ENCODE measurements at regions not wholly inside any gene's neighbourhood (a gene's known extent, or its start where the extent isn't known, plus 50 kb on each side); places are given as distances from the start of the nearest gene placed in this dataset.

- intact Hi-C loops (cut with DNase I; ENCODE audit: low total_unique reads): no loop called here
- TF ChIP-seq CTCF (IDR thresholded peaks at IDR 0.05): no peak
- DNase-seq: no peak
- no peak overlapping the region for H3K27ac ChIP-seq
- H3K4me1 ChIP-seq: no peaks in the 10 kb centered on the region
- H3K4me3 ChIP-seq: no peak overlapping the region
- no peaks in the 10 kb centered on the region for H3K9me3 ChIP-seq
- no peaks in the 10 kb centered on the region for H3K36me3 ChIP-seq
- no peaks in the 10 kb centered on the region for H3K27me3 ChIP-seq
These were observed 872.7 kb downstream of the OTOL1 start for GRCh38 chr3:162369306-162369705.

- intact Hi-C loops (cut with DNase I; ENCODE audit: low total_unique reads): no loop called here
- Histone ChIP-seq H3K4me3 (no peak overlapping the region), H3K36me3 (no peaks in the 10 kb centered on the region), H3K4me1 (no peaks in the 10 kb centered on the region), H3K27me3 (no peaks in the 10 kb centered on the region), H3K9me3 (no peaks in the 10 kb centered on the region), H3K27ac (no peak overlapping the region)
- DNase-seq: no peak
- no peak for TF ChIP-seq CTCF (IDR thresholded peaks at IDR 0.05)
These were observed 873.5 kb downstream of the OTOL1 start for GRCh38 chr3:162370141-162370540.

- Histone ChIP-seq H3K27me3 (no peaks in the 10 kb centered on the region), H3K4me1 (no peaks in the 10 kb centered on the region), H3K36me3 (no peaks in the 10 kb centered on the region), H3K9me3 (no peaks in the 10 kb centered on the region), H3K27ac (no peak overlapping the region), H3K4me3 (no peak overlapping the region)
- no peak for DNase-seq
- intact Hi-C loops (cut with DNase I; ENCODE audit: low total_unique reads): no loop called here
- TF ChIP-seq CTCF (IDR thresholded peaks at IDR 0.05): no peak
These were observed 880.2 kb downstream of the OTOL1 start for GRCh38 chr3:162376761-162377160.

- Histone ChIP-seq H3K4me3 (no peak overlapping the region), H3K27me3 (no peaks in the 10 kb centered on the region), H3K27ac (no peak overlapping the region), H3K9me3 (no peaks in the 10 kb centered on the region), H3K4me1 (no peaks in the 10 kb centered on the region), H3K36me3 (no peaks in the 10 kb centered on the region)
- no peak for DNase-seq
- intact Hi-C loops (cut with DNase I; ENCODE audit: low total_unique reads): no loop called here
- TF ChIP-seq CTCF (IDR thresholded peaks at IDR 0.05): no peak
These were observed 881.0 kb downstream of the OTOL1 start for GRCh38 chr3:162377608-162378007.

- Histone ChIP-seq H3K27me3 (no peaks in the 10 kb centered on the region), H3K4me1 (no peaks in the 10 kb centered on the region), H3K9me3 (no peaks in the 10 kb centered on the region), H3K36me3 (no peaks in the 10 kb centered on the region), H3K4me3 (no peak overlapping the region), H3K27ac (no peak overlapping the region)
- intact Hi-C loops (cut with DNase I; ENCODE audit: low total_unique reads): no loop called here
- no peak for DNase-seq
- no peak for TF ChIP-seq CTCF (IDR thresholded peaks at IDR 0.05)
These were observed 888.8 kb downstream of the OTOL1 start for GRCh38 chr3:162385387-162385786.

- no peaks in the 10 kb centered on the region for H3K36me3 ChIP-seq
- DNase-seq: no peak
- TF ChIP-seq CTCF (IDR thresholded peaks at IDR 0.05): no peak
- intact Hi-C loops (cut with DNase I; ENCODE audit: low total_unique reads): no loop called here
- H3K9me3 ChIP-seq: no peaks in the 10 kb centered on the region
- no peak overlapping the region for H3K27ac ChIP-seq
- no peak overlapping the region for H3K4me3 ChIP-seq
- H3K27me3 ChIP-seq: no peaks in the 10 kb centered on the region
- H3K4me1 ChIP-seq: no peaks in the 10 kb centered on the region
These were observed 894.3 kb downstream of the OTOL1 start for GRCh38 chr3:162390891-162391290.

Data from tibial artery (tissue), 4 donors.